ENCODE measurements at regions not wholly inside any gene's neighbourhood (a gene's known extent, or its start where the extent isn't known, plus 50 kb on each side); places are given as distances from the start of the nearest gene placed in this dataset.

GRCh38 chr2:21585881-21586280 is 462.1 kb downstream of the TDRD15 start:
- TF ChIP-seq CTCF (IDR thresholded peaks at IDR 0.05) (no peak), RCOR1 (IDR thresholded peaks at IDR 0.05; ENCODE audit: low read depth, low read length) (no peak), POLR2A (IDR thresholded peaks at IDR 0.05; ENCODE audit: low read length) (no peak), RAD21 (conservative IDR thresholded peaks at IDR 0.05 in 1 of 2, IDR thresholded peaks at IDR 0.05 in 1 of 2) (no peak), MYC (IDR thresholded peaks at IDR 0.05; ENCODE audit: borderline replicate concordance, low read length) (no peak), KDM1A (IDR thresholded peaks at IDR 0.05; ENCODE audit: low read depth) (no peak), EP300 (IDR thresholded peaks at IDR 0.05) (no peak), CHD4 (IDR thresholded peaks at IDR 0.05; ENCODE audit: borderline replicate concordance) (no peak)
- TF ChIP-seq, protein P1, sequence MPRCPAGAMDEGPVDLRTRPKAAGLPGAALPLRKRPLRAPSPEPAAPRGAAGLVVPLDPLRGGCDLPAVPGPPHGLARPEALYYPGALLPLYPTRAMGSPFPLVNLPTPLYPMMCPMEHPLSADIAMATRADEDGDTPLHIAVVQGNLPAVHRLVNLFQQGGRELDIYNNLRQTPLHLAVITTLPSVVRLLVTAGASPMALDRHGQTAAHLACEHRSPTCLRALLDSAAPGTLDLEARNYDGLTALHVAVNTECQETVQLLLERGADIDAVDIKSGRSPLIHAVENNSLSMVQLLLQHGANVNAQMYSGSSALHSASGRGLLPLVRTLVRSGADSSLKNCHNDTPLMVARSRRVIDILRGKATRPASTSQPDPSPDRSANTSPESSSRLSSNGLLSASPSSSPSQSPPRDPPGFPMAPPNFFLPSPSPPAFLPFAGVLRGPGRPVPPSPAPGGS (IDR thresholded peaks at IDR 0.05), result no peak
- TF ChIP-seq, protein P2, sequence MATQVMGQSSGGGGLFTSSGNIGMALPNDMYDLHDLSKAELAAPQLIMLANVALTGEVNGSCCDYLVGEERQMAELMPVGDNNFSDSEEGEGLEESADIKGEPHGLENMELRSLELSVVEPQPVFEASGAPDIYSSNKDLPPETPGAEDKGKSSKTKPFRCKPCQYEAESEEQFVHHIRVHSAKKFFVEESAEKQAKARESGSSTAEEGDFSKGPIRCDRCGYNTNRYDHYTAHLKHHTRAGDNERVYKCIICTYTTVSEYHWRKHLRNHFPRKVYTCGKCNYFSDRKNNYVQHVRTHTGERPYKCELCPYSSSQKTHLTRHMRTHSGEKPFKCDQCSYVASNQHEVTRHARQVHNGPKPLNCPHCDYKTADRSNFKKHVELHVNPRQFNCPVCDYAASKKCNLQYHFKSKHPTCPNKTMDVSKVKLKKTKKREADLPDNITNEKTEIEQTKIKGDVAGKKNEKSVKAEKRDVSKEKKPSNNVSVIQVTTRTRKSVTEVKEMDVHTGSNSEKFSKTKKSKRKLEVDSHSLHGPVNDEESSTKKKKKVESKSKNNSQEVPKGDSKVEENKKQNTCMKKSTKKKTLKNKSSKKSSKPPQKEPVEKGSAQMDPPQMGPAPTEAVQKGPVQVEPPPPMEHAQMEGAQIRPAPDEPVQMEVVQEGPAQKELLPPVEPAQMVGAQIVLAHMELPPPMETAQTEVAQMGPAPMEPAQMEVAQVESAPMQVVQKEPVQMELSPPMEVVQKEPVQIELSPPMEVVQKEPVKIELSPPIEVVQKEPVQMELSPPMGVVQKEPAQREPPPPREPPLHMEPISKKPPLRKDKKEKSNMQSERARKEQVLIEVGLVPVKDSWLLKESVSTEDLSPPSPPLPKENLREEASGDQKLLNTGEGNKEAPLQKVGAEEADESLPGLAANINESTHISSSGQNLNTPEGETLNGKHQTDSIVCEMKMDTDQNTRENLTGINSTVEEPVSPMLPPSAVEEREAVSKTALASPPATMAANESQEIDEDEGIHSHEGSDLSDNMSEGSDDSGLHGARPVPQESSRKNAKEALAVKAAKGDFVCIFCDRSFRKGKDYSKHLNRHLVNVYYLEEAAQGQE (IDR thresholded peaks at IDR 0.05), result no peak
- TF ChIP-seq, protein P3, sequence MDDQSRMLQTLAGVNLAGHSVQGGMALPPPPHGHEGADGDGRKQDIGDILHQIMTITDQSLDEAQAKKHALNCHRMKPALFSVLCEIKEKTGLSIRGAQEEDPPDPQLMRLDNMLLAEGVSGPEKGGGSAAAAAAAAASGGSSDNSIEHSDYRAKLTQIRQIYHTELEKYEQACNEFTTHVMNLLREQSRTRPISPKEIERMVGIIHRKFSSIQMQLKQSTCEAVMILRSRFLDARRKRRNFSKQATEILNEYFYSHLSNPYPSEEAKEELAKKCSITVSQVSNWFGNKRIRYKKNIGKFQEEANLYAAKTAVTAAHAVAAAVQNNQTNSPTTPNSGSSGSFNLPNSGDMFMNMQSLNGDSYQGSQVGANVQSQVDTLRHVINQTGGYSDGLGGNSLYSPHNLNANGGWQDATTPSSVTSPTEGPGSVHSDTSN (IDR thresholded peaks at IDR 0.05), result no peak
- TF ChIP-seq, protein P4, sequence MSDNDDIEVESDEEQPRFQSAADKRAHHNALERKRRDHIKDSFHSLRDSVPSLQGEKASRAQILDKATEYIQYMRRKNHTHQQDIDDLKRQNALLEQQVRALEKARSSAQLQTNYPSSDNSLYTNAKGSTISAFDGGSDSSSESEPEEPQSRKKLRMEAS (IDR thresholded peaks at IDR 0.05), result no peak
